C1 segment of cervical spinal cord (tissue), 14 donors: ENCODE measurements at regions not wholly inside any gene's neighbourhood (a gene's known extent, or its start where the extent isn't known, plus 50 kb on each side); places are given as distances from the start of the nearest gene placed in this dataset.
"Not testable (repeated sequence)": the region's sequence is repeated elsewhere in the genome, so short reads cannot be mapped to it uniquely, and the experiment has no call there.

Source experiments
- DNase-seq, 14 donors: peaks; one replicate each; lab custom pipeline; 2025; lab: John Stamatoyannopoulos, UW

DNA sequence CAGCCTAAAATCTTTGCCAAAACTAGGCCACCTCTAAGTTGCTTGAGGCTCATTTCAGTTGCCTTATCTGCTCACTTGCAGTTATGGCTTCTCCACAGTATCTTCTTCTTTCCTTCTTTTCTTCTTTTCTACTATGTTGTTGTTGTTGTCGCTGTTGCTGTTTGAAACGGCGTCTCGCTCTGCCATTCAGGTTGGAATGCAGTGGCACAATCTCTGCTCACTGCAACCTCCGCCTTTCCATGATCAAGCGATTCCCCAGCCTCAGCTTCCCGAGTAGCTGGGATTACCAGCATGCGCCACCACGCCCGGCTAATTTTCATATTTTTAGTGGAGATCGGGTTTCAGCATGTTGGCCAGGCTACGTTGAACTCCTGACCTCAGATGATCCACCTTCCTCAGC lies 210.8 kb upstream of the NR2F2 start:
- no peak for DNase-seq

DNA sequence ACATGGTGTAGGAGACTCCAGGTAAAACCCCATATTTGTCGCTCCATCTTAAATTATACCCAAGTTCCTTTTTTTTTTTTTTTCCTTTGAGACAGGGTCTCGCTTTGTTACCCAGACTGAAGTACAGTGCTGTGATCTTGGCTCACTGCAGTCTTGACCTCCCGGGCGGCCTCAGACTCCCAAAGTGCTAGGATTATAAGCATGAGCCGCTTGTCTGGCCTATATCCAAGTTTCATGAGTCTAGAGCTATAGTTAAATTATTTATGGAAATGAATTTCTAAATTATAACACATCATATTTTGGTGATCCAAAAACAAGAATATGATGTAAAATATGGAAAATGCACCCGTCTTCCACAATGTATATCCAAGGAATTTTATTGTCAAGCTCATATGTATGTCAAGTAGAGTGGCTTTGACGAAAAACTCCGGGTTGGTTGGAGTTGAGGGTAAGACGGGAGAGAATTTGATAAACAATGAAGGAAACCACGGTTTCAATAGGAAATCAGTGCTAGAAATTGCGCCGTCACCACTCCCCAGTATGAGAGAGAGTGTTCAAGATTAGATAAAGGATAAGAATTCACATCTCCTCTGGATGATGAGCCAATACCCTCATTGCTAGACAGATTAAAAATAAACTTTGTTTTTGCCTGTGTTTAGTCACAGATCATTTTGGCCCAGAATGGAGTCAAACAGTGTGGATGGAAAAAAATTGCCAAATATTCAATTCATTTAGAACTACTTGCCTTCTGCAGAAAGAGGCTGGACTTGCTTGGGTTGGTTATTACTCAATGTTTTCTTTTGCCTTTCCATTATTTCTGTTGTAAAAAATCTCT lies 209.2 kb upstream of the NR2F2 start:
- DNase-seq = no peak

DNA sequence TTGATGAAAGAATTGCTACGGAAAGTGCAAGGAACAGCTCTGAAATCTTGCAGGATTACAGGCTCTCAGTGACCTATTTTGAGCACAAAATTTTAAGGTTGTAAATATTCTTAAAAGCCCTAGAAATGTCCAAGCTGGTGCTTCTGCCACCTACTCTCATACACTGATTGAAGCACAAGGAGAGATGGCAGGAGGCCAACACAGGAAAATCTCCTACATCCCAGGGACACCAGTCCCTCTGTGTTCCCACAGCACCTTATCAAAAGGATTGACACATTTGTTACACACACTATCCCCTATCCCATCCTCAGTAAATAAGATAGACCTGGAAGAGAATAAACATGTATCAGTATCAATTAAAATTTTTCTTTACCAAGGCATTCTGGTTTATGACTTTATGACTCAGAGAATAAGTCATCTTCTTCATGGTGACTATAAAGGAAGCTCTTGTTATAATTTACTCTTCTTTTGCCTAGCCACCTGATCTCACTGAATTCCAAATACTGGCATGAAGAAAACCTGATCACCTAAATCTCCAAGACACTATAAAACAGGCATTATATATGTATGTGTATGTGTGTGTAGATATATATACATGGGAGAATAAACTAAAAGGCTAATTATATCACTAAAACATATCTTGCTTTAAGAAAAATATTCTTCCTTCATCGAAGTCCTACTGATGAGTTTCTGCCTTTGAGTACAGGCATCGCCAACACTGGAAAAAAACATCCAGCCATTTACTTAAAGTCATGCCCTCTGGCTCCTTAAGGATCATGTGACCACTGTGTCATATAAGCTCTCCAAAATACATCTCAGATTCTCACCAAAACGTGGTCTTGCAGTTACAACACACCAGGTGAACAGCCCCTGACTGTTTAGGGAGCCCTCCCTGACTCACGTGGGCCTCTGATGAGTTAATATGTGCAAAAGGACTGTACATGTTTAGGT lies 208.1 kb upstream of the NR2F2 start:
- DNase-seq = no peak

- no peak for DNase-seq
These were observed 207.5 kb upstream of the NR2F2 start for GRCh38 chr15:96123028-96123400.

- no peak for DNase-seq
These were observed 206.8 kb upstream of the NR2F2 start for GRCh38 chr15:96123630-96124187.

DNA sequence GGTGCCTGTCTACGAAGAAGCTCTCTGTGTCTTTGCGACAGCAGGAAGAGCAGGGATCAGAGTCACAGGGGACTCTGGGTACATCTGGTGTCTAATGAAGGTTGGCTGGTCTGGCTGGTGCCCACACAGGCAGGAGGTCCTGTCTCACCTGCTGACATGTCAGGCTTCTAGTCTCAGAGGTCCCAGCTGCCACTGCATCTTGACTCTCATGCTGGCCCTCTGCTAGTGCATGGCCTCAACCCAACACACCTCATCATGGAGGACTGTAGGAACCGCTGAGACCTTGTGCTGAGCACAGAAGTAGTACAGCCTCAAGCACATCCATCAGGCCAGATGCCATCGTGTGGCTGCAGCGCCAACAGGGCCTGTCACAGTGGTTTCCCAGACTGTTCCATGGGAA lies 206.1 kb upstream of the NR2F2 start:
- no peak for DNase-seq

GRCh38 chr15:96125721-96126415 lies 204.6 kb upstream of the NR2F2 start:
- no peak for DNase-seq

GRCh38 chr15:96126859-96127258 lies 203.6 kb upstream of the NR2F2 start:
- no peak for DNase-seq

DNA sequence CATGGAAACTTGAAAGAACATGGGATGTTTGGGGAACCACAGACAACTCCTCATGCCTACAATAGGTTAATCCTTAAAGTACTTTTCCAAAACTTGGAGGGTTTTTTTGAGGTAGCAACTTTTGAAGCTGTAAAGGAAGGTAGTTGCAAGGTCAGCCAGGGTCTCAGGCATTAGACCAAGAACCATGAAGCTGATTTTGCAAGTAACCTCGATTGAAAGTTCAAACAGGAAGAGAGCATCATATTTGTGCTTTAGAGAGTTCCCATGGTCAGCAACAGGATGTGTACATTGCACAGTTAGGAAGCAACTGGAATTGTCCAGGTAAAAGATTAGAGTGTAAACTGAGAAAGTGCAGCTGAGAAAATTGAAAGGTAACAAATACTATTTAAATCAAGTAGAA lies 199.8 kb upstream of the NR2F2 start:
- DNase-seq = no peak

- no peak for DNase-seq
These were observed 198.4 kb upstream of the NR2F2 start for GRCh38 chr15:96132126-96132525.

GRCh38 chr15:96135166-96136093 lies 195.1 kb upstream of the NR2F2 start:
- no peak for DNase-seq

GRCh38 chr15:96138985-96139384 lies 191.5 kb upstream of the NR2F2 start:
- no peak for DNase-seq

DNA sequence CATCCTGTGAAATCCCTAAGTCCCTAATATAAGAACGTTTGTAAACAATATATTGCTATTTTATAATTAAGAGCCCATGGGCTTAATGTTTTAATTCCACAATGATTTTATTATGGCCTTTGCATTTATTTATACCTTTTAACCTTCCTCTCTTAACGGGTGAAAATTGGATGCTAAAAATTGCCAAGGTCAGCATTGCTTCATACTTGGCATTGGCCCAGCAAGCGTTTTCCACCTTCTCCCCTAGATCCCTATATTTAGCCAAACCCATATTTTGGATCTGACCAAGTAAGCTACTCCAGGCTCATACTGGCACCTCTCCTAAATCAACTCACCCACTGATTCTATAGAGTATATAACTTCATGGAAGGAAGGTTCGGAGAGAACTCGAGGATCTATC lies 188.0 kb upstream of the NR2F2 start:
- DNase-seq = no peak

GRCh38 chr15:96144734-96145133 lies 185.8 kb upstream of the NR2F2 start:
- DNase-seq = no peak

GRCh38 chr15:96146726-96147125 lies 183.8 kb upstream of the NR2F2 start:
- no peak for DNase-seq

DNA sequence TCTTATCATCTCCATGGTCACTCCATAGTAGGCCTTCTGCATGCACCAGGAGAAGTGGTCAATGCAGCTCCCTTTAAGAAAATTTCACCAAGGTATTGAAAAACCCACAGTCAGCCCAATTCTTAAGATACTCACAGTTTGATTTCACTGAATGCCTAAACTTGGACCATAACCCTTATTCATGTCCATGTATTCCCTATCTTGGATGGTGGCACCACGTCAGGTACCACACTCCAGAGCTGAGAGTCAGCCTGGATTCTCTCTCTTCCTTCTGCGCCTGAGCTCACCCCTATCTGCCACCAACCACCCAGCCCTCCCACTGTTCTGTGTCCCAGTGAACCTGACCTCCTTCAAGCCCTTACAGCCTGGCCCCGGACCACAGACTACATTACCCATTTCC lies 183.2 kb upstream of the NR2F2 start:
- DNase-seq = no peak

- no peak for DNase-seq
These were observed 180.2 kb upstream of the NR2F2 start for GRCh38 chr15:96150254-96150653.

- DNase-seq = not testable (repeated sequence)
These were observed 178.8 kb upstream of the NR2F2 start for GRCh38 chr15:96151749-96152148.

DNA sequence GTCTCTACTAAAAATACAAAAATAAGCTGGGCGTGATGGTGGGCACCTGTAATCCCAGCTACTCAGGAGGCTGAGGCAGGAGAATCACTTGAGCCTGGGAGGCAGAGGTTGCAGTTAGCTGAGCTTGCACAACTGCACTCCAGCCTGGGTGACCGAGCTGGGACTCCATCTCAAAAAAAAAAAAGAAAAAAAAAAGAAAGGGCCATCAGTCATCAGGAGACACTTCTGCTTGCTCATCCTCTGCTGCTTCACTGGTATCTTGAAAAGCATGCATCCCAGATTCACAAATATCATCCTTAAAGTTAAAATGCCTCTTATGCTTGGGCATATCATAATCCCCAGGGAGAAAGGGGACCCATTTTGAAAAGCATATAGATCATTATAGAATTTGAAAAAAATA lies 176.6 kb upstream of the NR2F2 start:
- no peak for DNase-seq

DNA sequence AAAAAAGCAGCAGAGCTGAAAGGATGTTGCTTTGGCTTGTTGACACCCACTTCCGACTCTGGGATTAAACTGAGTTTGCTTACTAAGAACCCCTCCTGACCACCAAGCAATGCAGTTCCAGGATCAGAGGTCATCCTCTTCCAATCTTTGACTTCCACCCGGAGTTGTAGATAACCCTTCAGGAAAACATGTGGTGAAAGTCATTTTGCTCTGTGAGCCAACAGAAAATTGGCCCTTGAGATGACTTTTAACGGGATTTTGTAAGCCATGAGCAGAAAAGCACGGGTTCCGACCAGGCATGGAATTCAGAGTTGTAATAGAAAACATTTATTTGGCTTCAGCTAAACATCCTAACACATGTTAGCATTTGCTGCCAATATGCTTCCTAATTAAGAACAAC lies 171.6 kb upstream of the NR2F2 start:
- DNase-seq = no peak

GRCh38 chr15:96160269-96160668 lies 170.2 kb upstream of the NR2F2 start:
- no peak for DNase-seq
